Astrocyte (in vitro differentiated cells and primary cell): ENCODE measurements at regions not wholly inside any gene's neighbourhood (a gene's known extent, or its start where the extent isn't known, plus 50 kb on each side); places are given as distances from the start of the nearest gene placed in this dataset.

Experiments used
- DNase-seq: peaks from one replicate; pipeline ENCODE4 v3.0.0-alpha.2; 2010; ENCODE audit warnings: low read depth
- FAIRE-seq: peaks from 2 replicates; lab custom pipeline; 2011; peaks lifted over from hg19 to GRCh38; lab: Jason Lieb, UNC
- H2AFZ ChIP-seq: 2 replicates; pipeline ENCODE4 v1.6.0; 2012; ENCODE audit warnings: low read depth, low read length, inconsistent platforms
- H3K27ac ChIP-seq: 2 replicates; pipeline ENCODE4 v1.5.1; 2011; ENCODE audit warnings: low read depth, low read length, inconsistent platforms
- H3K27me3 ChIP-seq: 2 replicates; pipeline ENCODE4 v1.6.0; 2011; ENCODE audit warnings: low read length, inconsistent platforms; ENCODE audit not compliant: insufficient read depth
- H3K36me3 ChIP-seq: 2 replicates; pipeline ENCODE4 v1.5.1; 2011; ENCODE audit warnings: low read length, inconsistent platforms; ENCODE audit not compliant: insufficient read depth
- H3K4me1 ChIP-seq: 2 replicates; pipeline ENCODE4 v1.5.1; 2011; ENCODE audit warnings: low read length, inconsistent platforms; ENCODE audit not compliant: insufficient read depth
- H3K4me2 ChIP-seq: 2 replicates; pipeline ENCODE4 v1.6.0; 2012; ENCODE audit warnings: low read length, inconsistent platforms
- H3K4me3 ChIP-seq: 2 replicates; pipeline ENCODE4 v1.5.1; 2011; ENCODE audit warnings: low read depth, mild to moderate bottlenecking, low read length, inconsistent platforms; ENCODE audit not compliant: insufficient read depth
- H3K79me2 ChIP-seq: 2 replicates; pipeline ENCODE4 v1.6.0; 2012; ENCODE audit warnings: mild to moderate bottlenecking, low read length, inconsistent platforms; ENCODE audit not compliant: insufficient read depth
- H3K9ac ChIP-seq: 2 replicates; pipeline ENCODE4 v1.6.0; 2012; ENCODE audit warnings: mild to moderate bottlenecking, low read length, inconsistent platforms
- H3K9me3 ChIP-seq: 2 replicates; pipeline ENCODE4 v1.5.1; 2012; ENCODE audit warnings: low read depth, mild to moderate bottlenecking, low read length, inconsistent platforms; ENCODE audit not compliant: insufficient read depth
- H4K20me1 ChIP-seq: 2 replicates; pipeline ENCODE4 v1.6.0; 2012; ENCODE audit warnings: low read length, inconsistent platforms; ENCODE audit not compliant: insufficient read depth
- H3K27ac Mint-ChIP-seq: one replicate; pipeline ENCODE4 v1.8.0; 2021; ENCODE audit warnings: mild to moderate bottlenecking, mixed read lengths; ENCODE audit not compliant: unreplicated experiment
- H3K27me3 Mint-ChIP-seq: one replicate; pipeline ENCODE4 v1.8.0; 2021; ENCODE audit warnings: low read depth, mixed read lengths; ENCODE audit not compliant: unreplicated experiment
- H3K36me3 Mint-ChIP-seq: one replicate; pipeline ENCODE4 v1.8.0; 2021; ENCODE audit warnings: low read depth, mixed read lengths; ENCODE audit not compliant: unreplicated experiment
- H3K4me1 Mint-ChIP-seq: one replicate; pipeline ENCODE4 v1.8.0; 2021; ENCODE audit warnings: low read depth, mixed read lengths; ENCODE audit not compliant: unreplicated experiment
- H3K4me3 Mint-ChIP-seq: one replicate; pipeline ENCODE4 v1.8.0; 2021; ENCODE audit warnings: mild to moderate bottlenecking, moderate library complexity, mixed read lengths; ENCODE audit not compliant: unreplicated experiment
- H3K9me3 Mint-ChIP-seq: one replicate; pipeline ENCODE4 v1.8.0; 2021; ENCODE audit warnings: mild to moderate bottlenecking, mixed read lengths; ENCODE audit not compliant: unreplicated experiment
- CTCF ChIP-seq: IDR thresholded peaks from 2 replicates; pipeline ENCODE4 v1.5.1; 2011; ENCODE audit warnings: low read depth, mild to moderate bottlenecking, inconsistent platforms, low read length, moderate library complexity; ENCODE audit not compliant: insufficient read depth
- EZH2 ChIP-seq: IDR thresholded peaks from 2 replicates; pipeline ENCODE4 v1.6.1; 2012; ENCODE audit warnings: mild to moderate bottlenecking, low read length, inconsistent platforms; ENCODE audit not compliant: insufficient read depth

- DNase-seq (no peak), FAIRE-seq (no peak)
- no peaks in the 10 kb centered on the region for H3K4me1 Mint-ChIP-seq
- H3K4me3 Mint-ChIP-seq, result no peak overlapping the region
- Histone ChIP-seq H3K9ac (no peak overlapping the region), H3K4me1 (no peaks in the 10 kb centered on the region), H3K4me3 (no peak overlapping the region), H3K4me2 (no peak overlapping the region), H3K79me2 (no peaks in the 10 kb centered on the region), H3K36me3 (no peaks in the 10 kb centered on the region), H3K9me3 (no peaks in the 10 kb centered on the region), H3K27ac (no peak overlapping the region), H2AFZ (no peak overlapping the region), H3K27me3 (no peaks in the 10 kb centered on the region), H4K20me1 (no peaks in the 10 kb centered on the region)
- H3K27me3 Mint-ChIP-seq, result no peaks in the 10 kb centered on the region
- H3K36me3 Mint-ChIP-seq, result no peaks in the 10 kb centered on the region
- H3K9me3 Mint-ChIP-seq, result no peaks in the 10 kb centered on the region
- TF ChIP-seq EZH2, result no peak
- TF ChIP-seq CTCF, result no peak
- no peak overlapping the region for H3K27ac Mint-ChIP-seq
Observed at GRCh38 chr15:95377258-95377852, 953.1 kb upstream of the NR2F2 start.

DNA sequence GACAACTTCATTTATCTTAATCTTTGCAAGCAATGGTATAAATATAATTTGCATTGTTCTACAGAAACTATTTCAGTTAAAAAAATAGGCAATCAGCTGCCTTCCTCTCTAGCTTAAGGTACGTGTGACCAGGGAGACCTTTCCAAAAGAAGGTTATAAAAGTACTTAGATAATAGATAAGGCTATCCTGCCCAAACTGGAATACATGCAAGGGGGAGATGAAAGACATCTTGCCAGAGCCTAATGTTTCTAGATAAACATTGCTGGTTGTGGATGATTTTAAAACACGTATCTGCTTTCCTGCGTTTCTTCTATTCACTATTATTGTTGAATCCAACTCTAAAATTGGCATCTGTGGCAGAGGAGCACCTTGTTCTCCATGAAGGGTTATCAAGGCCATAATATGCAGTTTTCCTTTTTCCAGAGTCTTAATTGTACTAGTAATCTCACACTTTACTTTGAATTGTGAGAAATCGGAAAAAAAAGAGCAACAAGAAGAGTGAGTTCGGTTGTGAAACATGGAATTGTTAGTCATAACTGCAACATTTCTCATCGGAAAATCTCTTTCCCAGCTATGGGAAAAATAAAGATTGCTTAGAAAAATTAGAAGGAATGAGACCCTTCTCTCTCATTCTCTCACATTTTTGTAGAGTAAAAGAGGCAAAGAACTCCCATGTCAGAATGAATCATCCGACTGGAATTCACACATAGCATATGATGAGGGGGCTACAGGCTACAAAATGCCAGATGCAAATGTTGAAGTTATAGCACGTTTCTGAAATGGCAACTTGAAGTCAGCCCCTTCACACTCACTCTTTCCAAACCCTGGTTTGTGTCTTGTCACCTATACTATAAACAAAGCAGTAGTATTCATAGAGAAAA, 936.1 kb upstream of the NR2F2 start:
- H3K9ac ChIP-seq, result peak overlapping the region; percentile 15
- no peaks in the 10 kb centered on the region for H3K27me3 ChIP-seq
- peak overlapping the region; percentile 5 for H3K4me3 ChIP-seq
- DNase-seq, result peak; percentile 65
- Mint-ChIP-seq H3K4me3 (no peak overlapping the region), H3K9me3 (no peaks in the 10 kb centered on the region), H3K27ac (peak overlapping the region; percentile 50), H3K27me3 (no peaks in the 10 kb centered on the region), H3K36me3 (no peaks in the 10 kb centered on the region), H3K4me1 (peaks cover 17% of the 10 kb centered on the region)
- no peak overlapping the region for H3K27ac ChIP-seq
- TF ChIP-seq EZH2 (no peak), CTCF (no peak)
- FAIRE-seq, result no peak
- no peaks in the 10 kb centered on the region for H4K20me1 ChIP-seq
- H3K4me2 ChIP-seq, result peak overlapping the region; percentile 27
- no peaks in the 10 kb centered on the region for H3K36me3 ChIP-seq
- H2AFZ ChIP-seq, result peak overlapping the region; percentile 39
- no peaks in the 10 kb centered on the region for H3K9me3 ChIP-seq
- H3K79me2 ChIP-seq, result no peaks in the 10 kb centered on the region
- peaks cover 4% of the 10 kb centered on the region for H3K4me1 ChIP-seq

GRCh38 chr15:95400428-95400827, 930.1 kb upstream of the NR2F2 start:
- H3K27me3 Mint-ChIP-seq, result no peaks in the 10 kb centered on the region
- no peaks in the 10 kb centered on the region for H3K9me3 Mint-ChIP-seq
- H4K20me1 ChIP-seq, result no peaks in the 10 kb centered on the region
- H3K27me3 ChIP-seq, result no peaks in the 10 kb centered on the region
- TF ChIP-seq CTCF (no peak), EZH2 (no peak)
- no peaks in the 10 kb centered on the region for H3K36me3 ChIP-seq
- H2AFZ ChIP-seq, result no peak overlapping the region
- no peak overlapping the region for H3K27ac ChIP-seq
- no peak for FAIRE-seq
- H3K4me3 Mint-ChIP-seq, result no peak overlapping the region
- no peak for DNase-seq
- H3K4me2 ChIP-seq, result no peak overlapping the region
- H3K4me1 ChIP-seq, result peaks cover under 1% of the 10 kb centered on the region
- no peaks in the 10 kb centered on the region for H3K9me3 ChIP-seq
- H3K4me3 ChIP-seq, result no peak overlapping the region
- no peak overlapping the region for H3K9ac ChIP-seq
- H3K27ac Mint-ChIP-seq, result no peak overlapping the region
- no peaks in the 10 kb centered on the region for H3K36me3 Mint-ChIP-seq
- peaks cover 5% of the 10 kb centered on the region for H3K4me1 Mint-ChIP-seq
- H3K79me2 ChIP-seq, result no peaks in the 10 kb centered on the region
